Left forelimb (tissue), 1 donor: ENCODE measurements at regions not wholly inside any gene's neighbourhood (a gene's known extent, or its start where the extent isn't known, plus 50 kb on each side); places are given as distances from the start of the nearest gene placed in this dataset.
"Not testable (repeated sequence)": the region's sequence is repeated elsewhere in the genome, so short reads cannot be mapped to it uniquely, and the experiment has no call there.

Experiments
- DNase-seq: peaks from one replicate; pipeline ENCODE4 v3.0.0-alpha.2; 2018; ENCODE audit warnings: low spot score

DNA sequence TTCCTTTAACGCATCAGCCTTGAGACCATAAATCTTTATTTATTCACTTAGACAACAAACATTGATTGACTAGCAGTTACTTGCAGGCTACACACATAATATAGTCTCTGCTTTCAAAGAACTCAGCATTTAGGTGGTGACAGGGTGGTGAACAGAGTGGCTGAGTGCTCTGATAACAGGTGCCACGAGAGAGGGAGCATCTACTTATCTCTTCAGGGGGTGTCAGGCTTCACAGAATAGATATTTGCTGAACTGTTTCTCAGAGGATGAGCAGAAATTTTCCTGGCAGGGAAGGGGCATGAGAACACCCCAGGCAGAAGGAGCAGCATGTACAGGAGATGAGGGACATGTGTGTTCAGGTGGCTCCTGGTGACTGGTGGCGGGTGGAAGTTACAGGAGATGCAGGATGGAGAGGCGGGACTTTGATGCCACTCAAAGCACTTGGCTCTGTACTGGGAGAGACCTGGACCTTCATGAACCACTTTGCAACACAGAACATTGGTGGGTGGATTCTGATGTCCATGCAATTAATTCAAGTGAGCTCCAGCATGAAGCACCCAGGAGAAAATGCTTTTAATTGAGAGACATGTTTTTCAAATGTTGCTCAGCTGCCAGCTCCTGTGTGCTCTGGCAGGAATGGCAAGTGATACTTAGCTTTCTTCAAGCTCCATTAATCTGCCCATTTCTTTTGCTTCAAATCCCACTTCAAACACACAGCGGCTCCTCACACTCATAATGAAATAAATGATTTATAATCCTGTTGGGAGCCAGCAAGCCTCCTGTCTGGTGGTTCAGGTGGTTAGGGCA lies 248.9 kb downstream of the MYCN start:
- no peak for DNase-seq

DNA sequence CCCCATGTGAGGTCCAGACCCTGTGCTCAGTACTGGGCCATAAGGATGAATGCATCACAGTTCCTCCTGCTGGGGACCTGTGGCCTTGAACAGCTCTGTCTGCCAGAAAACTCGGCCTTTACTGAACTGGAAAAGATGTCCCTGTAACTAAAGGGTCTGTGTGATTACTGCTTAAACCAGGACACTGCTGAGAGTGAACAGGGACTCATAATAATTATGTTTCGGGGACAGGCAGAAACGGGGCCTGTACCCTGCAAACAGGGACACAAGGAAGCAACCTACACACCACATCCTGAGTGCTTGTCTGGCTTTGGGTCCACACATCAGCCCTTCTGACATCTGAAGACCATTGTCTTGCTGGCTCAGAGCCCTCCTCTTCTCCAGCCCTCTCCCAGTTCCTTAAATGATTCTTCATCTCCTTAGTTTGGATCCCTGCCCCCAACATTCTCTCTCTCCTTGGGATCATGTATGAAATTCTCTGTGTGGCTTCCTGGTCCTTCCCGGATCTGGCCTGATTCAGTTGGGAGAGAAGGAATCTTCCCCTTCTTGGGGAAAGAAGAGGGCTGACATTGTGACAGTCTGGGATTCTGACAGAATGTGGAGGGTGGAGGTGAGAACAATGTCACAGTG lies 248.0 kb downstream of the MYCN start:
- DNase-seq: no peak

DNA sequence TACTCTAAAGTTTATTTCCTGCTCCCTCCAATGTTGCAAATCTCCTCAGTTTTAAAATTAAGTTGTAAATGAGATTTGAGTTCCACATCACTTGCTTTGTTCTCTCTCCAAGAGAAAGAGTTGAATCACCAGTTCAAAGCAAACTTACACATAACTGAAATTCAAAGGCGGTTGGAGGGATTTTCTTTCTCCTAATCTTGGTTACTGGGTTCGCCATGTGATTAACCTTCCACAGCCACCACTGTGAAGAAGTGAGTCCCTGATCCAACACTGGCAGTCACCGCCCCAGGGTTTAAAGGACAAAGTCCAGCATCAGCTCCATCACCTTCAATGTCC lies 247.1 kb downstream of the MYCN start:
- no peak for DNase-seq

DNA sequence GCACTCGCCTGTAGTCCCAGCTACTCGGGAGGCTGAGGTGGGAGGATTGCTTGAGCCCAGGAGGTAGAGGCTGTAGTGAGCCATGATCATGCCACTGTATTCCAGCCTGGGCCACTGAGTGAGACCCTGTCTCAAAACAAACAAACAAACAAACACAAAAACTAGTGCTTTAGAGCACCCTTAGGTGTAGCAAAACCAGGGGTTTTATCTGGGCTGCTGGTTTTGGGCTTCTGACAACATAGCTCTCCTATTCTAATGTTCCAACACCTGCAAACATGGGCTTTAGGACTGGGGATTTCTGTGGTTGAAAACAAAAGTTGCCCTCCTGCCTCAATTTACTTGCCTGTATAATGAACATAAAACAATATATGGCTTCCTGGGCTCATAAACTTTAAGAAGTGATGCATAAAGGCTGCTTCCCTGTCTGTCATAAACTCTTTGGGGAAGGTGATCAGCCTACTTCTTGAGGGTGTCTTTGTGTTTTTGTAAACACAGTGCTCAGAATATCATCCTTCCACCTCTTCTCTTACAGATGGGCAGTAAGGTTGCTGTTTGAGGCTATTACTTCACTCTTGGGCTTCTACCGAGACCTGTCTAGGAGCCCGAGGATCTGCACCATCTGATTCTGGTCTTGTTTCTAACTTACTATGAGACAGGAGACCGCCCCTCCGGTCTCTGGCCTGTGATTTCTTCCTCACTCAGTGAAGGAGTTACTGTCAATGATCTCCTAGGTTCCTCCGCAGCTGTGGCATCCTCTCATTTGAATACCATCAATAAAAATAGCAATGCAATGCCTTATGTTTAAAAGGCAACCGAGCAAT lies 246.5 kb downstream of the MYCN start:
- DNase-seq: no peak

DNA sequence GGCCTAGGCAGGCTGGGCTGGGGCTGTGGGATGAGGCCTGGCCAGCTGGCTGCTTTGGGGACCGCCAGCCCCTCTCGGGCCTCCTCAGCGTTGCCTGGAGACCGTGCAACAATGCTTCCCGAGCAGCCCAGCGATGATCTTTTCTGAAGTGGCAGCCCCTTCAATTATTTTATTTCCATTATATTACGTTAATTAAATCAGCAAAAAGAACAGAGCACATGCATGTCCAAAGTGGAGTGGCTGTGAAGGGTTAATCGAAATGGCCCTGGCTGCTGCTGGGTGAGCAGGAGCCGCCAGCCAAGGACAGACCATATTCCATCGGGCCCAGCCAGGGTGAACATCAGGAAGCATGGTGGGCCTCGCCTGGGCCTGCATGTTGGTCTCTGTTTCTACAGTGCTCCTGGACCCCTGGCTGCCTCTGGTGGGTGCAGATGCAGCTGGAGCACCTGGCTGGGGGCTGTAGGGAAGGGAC lies 245.5 kb downstream of the MYCN start:
- peak; percentile 57 for DNase-seq

DNA sequence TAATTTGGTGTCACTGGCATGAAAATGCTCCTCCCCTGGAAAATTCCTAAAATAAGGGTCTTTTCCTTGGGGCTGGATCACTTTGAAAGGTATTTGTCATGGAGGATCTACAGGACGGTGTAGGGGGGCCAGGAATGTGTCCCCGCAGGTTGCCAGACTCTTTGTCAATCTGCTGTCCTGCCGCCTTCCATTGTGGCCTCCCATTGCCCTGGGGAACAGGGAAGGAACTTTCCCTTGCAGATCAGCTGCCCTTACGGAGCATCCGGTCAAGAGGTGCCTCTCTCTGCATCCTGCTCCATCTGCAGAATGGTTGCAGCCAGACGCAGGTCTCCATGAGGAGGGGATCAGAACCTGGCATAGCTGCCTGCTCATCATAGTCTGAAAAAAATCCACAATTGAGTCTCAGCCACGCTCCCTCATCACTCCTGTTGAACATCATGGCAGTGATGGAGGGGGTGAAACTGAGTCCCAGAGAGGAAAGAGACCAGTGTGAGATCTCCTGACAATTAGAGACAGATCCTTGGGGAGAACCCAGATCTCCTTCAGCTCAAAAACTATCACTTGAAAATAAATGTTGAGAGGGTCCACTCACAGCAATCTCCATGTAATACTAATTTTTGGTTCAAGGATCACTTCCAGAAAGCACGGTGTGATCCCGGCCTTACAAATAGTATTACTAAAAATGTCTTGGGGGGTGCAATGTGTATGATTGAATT lies 244.8 kb downstream of the MYCN start:
- peak; percentile 42 for DNase-seq

DNA sequence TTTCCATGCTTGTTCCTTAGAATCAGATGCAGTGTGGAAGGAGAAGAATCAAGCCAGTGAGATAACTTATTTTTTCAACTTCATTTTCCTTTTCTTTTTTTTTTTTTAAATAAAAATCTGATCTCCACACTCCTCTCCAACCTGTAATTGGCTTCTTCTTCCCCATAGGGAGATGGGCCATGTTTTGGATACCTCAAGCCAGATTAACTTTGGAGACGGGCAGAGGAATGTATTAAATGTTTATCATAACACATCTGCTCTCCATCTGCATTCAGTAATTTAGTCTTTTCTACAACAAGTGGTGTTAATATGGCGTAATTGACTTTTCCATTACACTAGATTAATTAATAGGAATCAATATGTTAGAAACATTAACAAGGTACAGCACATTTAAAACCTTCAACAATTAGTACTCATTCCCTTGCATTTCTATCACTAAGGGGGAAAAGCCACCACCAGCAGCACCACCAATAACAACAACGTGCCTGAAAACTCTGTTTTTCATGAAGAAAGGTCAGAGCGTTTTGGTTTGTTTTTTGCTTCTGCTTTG lies 244.1 kb downstream of the MYCN start:
- DNase-seq: no peak

DNA sequence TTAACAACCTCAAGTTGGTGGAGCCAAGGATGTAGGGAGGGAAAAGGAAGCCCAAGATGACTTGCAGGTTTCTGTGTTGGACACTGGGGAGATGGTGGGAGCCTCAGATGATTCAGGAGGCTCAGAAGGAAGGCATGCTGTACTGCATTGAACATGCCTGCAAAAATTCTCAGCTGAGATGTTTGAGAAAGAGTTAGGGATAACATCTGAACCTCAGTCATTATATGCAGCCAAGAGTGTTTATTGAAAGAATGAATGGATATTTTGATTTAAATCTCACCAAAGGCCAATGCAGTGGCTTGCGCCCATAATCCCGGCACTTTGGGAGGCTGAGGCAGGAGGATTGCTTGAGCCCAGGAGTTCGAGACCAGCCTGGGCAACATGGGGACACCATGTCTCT lies 243.0 kb downstream of the MYCN start:
- no peak for DNase-seq

DNA sequence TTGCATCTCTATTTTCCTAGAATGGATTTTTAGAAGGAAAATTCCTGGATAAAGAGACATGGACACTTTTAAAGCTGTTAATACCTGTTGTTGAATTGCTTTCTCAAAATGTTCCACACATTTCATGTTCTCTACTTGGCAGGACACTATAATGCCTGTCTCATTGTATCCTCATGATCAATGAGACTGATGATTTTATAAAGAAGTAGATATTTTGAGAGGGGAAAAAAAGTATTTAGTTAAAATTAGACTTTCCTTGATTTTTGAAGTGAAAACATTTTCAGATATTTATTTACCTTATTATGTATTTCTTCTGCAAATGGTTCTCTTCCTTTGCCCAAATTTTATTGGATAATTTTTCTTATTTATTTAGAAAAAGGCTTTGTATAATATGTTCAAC lies 242.5 kb downstream of the MYCN start:
- DNase-seq: no peak

DNA sequence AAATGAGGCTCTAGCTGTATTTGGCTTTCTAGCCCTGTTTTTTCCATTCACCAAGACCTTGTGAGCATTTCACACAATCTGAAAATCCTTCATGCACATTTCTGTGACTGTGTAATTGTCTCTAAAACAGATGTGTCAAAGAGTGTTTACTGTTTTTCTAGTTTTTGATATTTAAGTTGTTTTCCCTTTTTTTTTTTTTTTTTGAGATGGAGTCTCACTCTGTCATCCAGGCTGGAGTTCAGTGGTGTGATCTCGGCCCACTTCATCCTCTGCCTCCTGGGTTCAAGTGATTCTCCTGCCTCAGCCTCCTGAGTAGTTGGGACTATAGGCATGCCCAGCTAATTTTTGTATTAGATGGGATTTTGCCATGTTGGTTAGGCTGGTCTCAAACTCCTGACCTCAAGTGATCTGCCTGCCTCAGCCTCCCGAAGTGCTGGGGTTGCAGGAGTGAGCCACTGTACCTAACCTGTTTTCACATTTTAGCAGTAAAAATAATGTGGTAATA lies 242.0 kb downstream of the MYCN start:
- DNase-seq: not testable (repeated sequence)

DNA sequence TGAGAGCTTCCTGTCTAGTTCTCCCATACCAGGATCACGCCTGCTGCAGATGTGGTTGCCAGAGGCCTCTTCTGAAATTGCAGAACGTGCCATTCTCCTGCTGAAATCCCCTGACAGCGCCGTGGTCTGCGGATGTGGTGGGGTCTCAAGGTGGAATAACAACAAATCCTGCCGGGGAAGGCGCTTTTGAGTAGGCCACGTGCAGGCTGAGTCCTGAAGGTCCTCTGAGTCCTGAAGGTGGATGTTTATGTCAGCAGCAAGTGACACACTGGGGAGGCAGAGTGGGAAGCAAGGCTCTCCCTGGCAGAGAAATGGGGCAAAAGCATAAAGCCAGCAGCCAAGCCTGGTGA lies 241.4 kb downstream of the MYCN start:
- no peak for DNase-seq

DNA sequence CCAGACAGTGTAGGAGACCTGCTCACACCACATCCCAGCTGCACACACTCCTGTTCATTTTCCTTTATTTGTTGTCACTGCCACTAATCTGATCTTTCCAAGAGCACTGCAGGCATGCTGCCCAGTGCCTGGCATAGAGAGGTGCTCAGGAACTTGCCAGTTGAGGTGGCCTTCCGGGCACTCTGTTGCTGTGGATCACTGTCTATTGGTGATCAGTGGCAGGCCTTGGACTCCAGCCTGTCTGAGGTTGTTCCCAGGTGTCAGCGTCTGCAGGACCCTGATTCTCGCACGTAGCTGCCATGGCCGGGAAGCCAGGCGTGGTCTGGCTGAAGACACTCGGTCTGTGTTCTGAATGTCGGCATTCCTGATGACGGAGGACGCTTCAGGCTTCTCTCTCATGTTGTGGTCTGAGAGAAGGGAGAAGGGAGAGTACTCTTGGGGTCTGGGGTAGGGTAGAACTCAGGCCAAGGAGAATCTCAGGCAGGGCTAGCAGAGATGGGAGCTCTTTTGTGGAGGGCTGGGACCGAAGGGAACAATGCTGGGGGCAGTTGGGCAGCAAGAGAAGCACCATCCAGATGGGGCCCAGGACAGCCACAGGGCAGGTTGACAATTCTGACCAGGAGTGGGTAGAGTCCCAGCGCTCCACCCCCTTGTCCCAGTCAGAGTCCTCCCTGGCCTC lies 240.9 kb downstream of the MYCN start:
- DNase-seq: peak; percentile 44

DNA sequence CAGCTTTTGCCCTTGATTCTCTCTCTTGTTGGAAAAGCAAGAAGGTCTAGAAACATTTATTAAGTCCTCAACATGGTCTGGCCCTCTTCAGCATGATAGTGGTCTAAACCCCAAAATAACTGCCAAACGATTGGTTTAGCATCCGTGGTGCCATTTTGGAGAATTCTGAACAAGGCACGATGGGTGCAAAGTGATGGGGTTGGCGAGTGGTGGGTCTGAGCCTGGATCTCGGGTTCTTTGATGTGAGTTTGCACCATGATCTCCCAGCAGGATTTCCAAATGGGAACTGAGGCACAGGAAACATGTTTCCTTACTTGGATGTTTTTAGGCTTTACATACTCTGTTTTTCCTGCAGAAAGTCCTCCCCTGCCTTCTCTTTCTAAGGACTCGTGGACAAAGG lies 240.3 kb downstream of the MYCN start:
- peak; percentile 8 for DNase-seq

DNA sequence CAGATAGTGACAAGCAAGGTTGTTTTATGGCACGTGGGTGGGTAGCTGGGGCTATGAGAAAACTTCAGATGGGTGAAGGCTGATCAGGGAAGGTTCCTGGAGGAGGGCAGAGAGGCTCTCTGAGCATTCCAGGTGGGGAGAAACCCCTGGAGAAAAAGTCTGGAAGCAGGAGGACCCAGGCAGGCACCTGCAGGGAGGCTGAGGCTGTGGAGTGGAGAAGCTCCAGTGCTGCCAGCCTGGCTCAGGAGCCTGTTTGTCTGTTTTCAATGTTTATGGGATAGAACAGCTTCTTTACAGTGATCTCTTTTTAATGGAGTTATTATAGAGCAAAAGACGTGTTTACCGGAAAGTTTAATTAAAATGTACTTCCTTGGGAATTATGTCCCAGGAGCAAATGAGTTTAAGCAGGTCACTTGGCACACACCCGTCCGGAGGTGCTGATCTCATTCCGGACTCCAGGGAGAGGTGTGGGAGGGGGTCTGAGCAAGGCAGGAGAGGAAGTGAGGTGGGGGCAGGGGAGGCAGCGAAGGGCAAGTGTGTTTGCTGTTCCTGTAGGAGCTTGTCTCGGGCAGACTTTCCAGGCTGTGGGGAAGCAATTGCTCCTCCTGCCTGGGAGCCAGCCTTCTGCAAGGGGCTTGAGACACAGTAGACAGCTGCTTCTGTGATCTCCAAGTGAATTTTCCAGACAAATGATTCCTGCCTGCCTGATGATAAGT lies 239.5 kb downstream of the MYCN start:
- no peak for DNase-seq

DNA sequence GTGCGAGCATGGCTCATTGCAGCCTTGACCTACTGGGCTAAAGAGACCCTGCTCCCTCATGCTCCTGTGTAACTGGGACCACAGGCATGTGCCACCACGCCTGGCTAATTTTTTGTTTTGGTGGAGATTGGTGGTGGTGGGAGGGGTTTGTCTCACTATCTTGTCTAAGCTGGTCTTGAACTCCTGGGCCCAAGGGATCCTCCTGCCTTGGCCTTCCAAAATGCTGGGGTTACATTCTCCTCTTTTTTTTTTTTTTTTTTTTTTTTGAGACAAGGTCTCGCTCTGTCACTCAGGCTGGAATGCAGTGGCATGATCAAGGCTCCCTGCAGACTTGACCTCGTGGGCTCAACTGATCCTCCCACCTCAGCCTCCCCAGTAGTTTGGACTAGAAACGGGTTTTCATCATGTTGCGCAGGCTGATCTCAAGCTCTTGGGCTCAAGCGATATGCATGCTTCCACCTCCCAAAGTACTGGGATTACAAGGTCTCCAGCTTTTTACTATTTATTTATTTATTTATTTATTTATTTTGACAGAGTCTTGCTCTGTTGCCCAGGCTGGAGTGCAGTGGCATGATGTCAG lies 238.3 kb downstream of the MYCN start:
- peak; percentile 18 for DNase-seq

DNA sequence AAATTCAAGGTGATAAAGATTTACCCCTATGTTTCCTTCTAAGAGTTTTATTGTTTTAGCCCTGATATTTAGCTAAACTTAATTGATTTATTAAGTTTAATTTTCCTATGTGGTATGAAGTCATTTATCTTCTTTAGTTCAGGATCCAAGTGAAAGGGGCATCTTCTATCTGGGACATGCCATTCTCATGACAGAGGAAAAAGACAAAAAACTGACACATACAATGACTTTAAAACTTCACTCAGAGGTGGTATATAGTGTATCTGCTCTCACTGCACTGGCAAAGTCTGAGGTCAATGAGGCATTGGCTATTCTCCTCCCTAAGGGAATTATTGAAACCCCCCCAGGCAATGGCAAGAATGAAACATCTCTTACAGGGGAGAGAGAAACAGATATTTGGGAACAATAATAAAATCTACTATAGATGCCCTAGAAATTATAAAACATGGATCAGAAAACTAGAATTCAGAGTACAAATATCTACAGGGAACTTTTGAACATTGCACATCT lies 237.4 kb downstream of the MYCN start:
- DNase-seq: no peak

DNA sequence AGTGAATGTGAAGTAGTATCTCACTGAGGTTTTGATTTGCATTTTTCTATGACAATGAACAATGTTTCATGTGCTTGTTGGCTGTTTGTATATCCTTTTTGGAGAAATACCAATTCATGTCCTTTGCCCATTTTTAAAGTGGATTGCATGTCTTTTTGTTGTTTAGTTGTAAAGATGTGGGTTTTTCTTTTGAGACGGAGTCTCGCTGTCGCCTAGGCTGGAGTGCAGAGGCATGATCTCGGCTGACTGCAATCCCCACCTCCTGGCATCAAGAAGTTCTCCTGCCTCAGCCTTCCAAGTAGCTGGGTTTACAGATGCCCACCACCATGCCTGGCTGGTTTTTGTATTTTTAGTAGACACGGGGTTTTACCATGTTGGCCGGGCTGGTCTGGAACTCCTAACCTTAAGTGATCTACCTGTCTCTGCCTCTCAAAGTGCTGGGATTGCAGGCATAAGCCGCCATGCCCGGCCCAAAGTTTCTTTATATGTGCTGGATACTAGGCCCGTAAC lies 236.7 kb downstream of the MYCN start:
- no peak for DNase-seq

DNA sequence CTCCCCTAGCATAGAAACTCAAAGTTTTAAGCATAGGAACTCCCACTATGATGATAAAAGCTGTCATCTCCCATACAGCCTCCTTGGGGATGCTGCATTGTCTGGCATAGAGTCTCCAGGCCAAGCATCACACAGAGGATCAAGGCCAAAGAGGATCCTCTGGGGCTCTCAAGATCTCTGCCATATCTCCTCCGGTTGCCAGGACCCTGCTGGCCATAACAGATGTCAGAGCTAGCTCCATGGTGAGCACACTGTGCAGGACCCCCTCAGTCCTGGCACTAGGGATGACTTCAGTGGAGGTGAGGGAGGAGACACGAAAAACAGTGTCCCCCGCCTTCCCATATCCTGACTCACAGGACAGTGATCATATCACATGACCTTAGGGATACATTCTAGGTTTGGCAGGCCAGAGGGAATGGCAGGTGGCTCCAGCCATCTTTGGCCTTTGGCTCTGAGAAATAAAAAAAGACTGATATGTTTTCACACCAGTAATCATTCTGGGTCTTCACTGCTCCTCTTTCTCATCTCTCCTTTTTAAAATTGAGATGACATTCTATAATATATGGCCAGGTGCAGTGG lies 235.0 kb downstream of the MYCN start:
- no peak for DNase-seq

DNA sequence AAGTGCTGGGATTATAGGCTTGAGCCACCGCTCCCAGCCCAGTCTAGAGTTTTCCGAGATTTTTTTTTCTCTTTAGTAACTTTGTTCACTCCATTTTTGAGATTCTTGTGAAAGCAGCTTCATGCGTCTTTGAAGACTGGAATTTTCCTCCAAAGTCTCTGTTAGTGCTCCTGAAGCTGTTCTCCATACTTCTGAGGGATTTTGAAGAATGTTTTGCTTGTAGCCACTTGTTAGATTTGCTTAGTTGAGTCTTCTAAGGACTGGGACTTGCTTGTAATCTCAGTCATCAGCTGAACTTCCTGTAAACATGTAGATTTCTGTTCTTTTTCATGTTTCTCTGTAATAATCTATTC lies 234.3 kb downstream of the MYCN start:
- DNase-seq: no peak
